ENCODE measurements at regions not wholly inside any gene's neighbourhood (a gene's known extent, or its start where the extent isn't known, plus 50 kb on each side); places are given as distances from the start of the nearest gene placed in this dataset.

DNA sequence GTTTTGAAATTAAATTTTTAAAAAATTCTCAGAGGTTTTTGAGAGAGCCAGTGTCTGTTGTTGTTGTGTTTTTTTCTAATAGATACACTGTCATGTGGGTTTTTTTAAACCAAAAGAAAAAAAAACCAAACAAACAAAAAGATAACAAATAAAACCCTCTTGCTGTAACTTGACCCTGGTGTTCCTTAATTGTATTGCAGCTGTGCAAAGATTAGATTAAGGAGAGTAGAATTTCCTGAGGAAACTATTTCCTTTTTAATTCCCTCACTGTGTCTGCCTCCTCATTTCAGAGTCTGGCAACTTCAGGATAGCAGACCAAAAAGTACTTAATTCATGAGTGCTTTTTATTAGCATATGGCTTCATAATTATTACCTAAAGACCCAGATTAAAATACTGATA, 281.9 kb downstream of the EPM2A start:
- DNase-seq (ENCODE audit: low spot score), result peak; percentile 8

DNA sequence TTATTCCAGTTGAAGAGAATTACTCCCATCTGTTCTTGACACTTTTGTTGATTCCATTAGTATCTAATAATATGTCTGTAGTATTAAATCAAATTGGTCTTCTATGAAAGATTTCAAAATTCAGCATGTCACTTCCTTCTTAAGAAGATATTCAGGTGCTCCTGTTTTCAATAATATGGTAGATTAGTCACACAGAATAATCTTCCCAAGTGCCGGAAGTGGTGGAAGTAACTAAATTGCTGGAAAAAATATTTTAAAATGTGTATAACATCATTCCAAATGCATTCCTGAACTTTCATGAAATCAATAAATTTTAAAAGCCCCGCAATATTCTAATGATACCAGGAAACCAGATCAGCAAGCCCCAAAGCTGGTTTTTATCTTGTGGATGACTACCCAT, 281.3 kb downstream of the EPM2A start:
- DNase-seq (ENCODE audit: low spot score), result no peak

DNA sequence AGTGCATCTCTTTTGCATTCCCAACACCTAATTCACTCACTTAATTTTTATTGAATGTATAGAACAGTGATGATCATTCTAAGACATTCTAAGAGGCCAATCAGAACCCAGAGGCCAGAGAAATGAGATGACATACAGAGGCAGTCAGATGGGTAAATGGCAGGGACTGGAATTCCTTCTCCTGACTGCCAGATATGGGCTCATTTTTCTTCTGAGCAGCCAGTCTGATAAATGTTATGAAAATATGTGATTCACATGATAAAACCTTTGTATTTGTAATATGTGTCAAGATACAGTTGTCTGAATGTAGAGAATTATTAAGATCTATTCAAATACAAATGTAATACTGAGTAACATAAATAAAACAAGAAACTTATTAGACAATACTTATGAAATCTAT, 277.8 kb downstream of the EPM2A start:
- DNase-seq (ENCODE audit: low spot score), result no peak

DNA sequence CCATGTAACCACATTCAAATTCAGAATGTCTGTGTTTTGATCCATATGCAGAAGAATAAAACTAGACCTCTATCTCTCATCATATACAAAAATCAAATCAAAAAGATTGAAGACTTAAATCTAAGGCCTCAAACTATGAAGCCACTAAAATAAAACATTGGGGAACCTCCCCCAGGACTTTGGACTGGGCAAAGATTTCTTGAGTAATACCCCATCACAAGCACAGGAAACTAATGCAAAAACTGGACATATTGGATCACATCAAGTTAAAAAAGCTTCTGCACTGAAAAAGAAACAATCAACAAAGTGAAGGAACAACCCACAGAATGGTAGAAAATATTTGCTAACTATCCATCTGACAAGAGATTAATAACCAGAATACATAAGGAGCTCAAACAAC, 266.8 kb downstream of the EPM2A start:
- no peak for DNase-seq (ENCODE audit: low spot score)

DNA sequence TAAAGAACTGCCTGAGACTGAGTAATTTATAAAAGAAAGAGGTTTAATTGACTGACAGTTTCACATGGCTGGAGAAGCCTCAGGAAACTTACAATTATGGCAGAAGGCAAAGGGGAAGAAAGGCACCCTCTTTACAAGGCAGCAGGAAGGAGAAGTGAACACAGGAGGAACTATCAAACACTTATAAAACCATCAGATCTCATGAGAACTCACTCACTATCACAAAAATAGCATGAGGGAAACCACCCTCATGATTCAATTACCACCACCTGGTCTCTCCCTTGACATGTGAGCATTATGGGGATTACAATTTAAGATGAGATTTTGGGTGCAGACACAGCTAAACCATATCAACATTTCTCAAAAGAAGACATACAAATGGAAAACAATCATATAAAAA, 266.3 kb downstream of the EPM2A start:
- no peak for DNase-seq (ENCODE audit: low spot score)

DNA sequence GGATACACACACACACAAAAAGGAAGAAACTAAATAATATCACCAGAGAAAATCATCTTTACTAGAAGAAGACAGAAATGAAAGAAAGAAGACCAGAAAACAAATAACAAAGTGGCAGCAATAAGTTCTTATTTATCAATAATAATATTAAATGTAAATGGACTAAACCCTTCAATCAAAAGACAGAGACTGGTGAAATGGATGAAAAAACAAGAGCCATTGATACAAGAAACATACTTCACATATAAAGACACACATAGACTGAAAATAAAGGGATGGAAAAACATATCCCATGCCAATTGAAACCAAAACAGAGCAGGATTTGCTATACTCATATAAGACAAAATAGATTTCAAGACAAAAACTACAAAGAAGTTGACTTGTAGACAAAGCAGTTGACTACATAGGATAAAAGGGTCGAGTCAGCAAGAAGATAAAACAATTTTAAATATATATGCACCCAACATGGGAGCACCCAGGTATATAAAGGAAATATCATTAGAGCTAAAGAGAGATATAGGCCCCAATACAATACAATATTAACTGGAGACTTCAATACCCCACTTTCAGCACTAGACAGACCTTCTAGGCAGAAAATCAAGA, 259.4 kb downstream of the EPM2A start:
- DNase-seq (ENCODE audit: low spot score), result no peak

DNA sequence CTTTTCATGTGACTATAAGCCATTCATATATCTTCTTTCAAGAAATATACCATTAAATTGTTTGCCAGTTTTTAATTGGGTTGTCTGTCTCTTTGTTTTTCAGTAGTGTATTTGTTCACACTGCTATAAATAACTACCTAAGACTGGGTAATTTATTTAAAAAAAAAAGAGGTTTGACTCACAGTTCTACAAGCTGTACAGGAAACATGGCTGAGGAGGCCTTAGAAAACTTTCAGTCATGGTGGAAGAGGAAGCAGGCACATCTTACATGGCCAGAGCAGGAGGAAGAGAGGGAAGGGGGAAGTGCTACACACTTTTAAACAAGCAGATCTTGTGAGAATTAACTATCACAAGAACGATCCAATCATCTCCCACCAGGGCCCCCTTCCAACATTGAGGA, 255.3 kb downstream of the EPM2A start:
- DNase-seq (ENCODE audit: low spot score), result no peak

DNA sequence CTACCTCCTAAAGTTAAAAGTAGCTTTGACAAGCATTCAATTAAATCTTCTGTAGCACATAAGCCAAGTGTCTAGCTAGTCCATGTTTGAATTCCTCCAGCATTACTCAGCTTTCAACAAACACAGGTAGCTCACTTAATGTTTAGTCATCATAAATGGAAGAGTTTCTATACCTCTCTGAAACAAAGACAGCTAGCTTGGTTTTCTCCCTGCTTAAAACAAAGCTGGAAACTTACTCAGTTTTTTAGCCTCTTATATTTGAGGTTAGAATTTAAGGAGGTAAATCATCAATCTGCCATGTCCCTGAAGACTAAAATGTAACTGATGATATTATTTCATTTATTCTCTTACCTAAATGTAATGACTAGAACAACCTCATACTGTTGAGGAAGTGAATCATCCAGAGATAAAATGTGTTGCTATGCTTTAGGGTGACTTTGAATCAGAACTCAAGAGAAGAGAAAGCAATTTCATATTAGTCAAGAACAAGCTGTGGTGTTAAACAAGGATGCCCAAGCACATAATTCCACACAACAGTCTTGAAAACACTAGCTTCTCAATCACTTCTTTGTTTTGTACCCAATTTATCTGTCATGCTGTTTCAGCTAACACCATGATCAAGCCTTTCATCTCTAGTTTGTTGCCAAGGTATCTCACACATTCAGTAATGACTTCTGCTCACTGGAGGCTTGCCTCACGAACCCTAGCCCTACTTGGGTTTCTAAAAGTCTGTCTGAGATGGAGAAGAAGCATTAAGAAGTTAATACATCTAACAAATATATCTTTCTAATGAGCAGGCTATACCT, 251.9 kb downstream of the EPM2A start:
- DNase-seq (ENCODE audit: low spot score), result no peak

DNA sequence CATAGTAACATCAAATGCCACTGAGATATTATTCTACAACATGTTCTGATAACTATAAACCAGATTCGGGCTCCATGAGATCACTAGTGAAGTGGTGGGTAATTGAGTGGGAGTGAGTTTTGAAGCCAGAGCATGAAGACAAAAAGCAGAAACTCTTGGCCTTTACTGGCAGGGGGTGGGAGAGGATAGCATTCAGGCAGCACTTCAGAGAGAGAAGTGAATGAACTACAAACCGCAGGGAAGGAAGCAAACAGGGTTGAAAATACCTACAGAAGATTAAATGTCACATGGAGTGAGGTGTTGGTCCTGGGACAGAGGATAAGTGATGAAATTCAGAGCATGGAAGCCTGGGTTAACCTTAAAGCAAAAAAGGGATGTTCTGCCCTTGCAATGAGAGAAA, 250.0 kb downstream of the EPM2A start:
- DNase-seq (ENCODE audit: low spot score), result no peak

DNA sequence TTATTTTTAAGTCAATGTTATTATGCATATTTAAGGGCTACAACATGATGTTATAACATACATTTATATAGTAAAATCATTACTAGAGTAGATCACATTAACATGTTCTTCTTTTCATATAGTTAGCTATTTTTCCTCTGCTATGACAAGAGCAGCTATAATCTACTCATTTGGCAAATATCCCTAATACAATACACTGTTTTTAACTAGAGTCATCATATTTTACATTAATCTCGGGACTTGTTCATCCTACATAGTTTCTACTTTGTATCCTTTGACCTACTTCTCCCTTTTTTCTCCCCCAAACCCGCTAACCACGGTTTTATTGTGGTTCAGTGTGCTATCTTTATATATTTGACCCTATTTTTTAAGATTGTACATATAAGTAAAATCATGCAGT, 249.0 kb downstream of the EPM2A start:
- no peak for DNase-seq (ENCODE audit: low spot score)

DNA sequence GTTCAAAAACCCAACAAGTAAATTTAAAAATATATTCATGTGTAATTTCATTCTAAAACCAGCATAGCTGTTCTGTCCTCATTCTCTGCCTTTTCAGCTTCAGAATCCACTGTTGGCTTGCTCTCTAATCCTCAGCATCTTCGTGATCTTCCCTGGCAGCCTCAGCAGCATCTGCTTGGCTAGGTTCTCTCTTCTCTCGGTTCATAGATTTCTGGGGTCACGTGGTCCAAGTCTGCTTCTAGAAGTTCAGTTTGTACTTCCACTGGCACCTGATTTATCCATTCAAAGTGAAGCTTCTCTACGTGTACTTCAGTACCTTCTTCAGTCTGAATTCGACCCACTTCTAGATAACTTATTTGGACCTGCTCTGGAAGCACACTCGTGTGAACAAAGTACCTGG, 245.7 kb downstream of the EPM2A start:
- no peak for DNase-seq (ENCODE audit: low spot score)

DNA sequence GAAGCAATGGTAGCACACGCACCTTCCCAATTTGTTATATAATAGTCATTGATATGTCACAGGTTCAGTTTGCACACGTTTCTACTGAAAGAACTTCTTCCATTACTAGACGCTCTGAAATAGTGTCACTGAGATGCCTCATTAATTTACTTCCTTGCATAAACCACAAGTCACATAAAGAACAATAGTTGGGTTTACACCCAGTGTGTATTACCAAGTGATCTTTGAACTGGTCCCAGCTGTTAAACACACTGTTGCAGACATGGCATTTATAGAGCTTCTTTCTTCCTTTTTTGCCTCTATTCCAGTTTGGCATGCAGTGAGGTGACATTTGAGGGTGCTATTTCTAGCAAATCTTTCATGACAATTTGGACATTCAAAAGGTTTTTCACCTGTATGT, 245.3 kb downstream of the EPM2A start:
- DNase-seq (ENCODE audit: low spot score), result no peak

DNA sequence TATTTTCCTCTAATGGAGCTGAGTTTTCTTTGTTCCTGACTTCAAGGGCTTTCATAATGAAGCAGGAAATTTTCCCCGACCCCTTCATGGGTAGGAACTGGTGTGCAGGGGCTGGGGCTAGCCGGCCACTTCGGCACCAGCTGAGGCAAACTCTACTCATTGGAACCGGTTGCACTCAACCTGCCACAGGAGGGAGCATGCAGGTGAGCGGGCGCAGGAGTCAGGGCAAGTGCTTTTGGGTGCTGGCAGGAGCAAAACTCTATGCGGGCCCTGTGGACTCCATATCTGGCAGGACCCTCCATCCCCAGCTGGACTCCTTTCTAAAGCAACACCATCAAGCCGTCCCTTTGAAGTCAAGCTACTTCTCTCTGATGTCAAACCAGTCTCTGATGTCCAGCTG, 244.2 kb downstream of the EPM2A start:
- DNase-seq (ENCODE audit: low spot score), result no peak

DNA sequence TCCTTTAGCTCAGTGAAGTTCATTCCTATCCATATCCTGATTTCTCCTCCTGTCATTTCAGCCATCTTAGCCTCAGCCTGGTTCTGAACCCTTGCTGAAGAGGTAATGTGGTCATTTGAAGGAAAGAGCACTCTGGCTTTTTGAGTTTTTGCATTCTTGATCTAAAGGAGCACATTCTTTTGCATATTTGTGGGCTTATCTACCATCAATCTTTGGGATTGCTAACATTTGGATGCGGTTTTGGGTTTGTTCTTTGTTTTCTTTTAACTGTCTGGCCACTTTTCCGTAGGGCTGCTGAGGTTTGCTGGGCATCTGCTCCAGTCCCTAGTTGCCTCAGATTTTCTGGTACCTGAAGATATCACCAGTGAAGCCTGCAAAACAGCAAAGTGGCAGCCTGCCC, 238.3 kb downstream of the EPM2A start:
- no peak for DNase-seq (ENCODE audit: low spot score)

DNA sequence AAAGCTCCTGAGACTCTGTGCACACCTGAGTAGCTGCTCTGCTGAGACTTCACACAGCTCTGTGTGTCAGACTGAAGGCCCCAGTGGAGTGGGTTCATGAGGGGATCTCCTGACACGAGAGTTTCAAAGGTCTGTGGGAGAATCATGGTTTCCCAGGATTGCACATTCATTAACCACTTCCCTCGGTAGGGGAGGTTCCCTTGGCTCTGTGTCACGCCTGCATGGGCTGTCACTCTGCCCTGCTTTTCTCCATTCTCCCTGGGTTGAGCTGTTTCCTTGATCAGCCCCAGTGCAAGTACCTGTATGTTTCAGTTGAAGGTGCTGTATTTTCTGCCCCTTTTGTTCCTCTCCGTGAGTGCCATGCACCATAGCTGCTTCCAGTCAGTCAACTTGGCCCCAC, 236.9 kb downstream of the EPM2A start:
- DNase-seq (ENCODE audit: low spot score), result no peak

DNA sequence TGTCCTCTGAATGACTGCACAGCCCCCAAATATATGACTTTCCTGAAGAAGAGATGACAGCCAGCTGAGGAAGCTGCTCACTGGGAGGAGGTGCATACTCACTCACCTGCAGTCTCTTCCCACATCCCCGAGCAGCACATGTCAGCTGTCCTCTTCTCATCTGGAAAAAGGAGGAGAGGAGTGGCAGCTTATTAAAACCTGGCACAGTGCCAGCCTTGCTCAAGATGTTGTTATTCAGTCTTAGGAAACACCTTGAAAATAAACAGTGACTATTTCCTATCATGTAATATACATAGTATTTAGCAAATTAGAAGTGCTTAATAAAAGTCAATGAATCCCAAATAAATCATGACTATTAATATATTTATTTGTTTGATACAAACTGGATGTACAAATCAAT, 232.9 kb downstream of the EPM2A start:
- DNase-seq (ENCODE audit: low spot score), result peak; percentile 12

DNA sequence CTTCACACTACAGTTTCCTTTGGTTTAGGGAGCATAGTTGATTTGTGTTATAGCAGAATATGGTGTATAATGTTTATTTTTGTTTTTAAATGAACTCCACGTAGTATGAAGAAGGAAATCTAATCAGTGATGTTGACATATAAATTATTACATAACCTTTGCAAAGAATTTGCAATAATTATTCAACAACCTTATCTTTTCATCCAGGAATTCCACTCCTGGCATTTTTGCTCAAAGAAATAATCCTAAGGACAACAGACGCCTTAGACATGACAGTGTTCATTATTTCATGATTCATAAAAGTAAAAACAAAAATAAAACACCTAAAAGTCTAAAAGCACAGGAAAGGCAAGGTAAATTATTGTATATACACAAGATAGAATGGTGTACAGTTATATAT, 229.2 kb downstream of the EPM2A start:
- DNase-seq (ENCODE audit: low spot score), result no peak

DNA sequence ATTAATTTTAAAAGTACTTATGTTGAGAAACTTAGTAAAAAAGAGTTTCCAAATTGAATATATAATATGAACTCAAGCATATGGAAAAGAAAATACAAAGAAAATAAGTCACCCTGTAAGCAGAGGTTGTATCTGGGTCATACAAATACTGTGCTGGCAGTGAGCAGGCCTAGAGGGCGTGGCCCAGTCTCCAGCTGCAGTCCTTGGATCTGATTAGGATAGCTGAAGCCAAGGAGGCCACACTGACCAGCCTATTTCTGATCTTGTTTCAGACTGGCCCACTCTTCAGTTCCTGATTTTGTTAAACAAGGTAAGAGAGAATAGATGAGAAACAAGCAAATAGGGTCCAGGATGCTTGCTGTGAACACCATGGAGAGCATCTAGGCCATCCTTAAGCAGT, 228.8 kb downstream of the EPM2A start:
- DNase-seq (ENCODE audit: low spot score), result peak; percentile 23

DNA sequence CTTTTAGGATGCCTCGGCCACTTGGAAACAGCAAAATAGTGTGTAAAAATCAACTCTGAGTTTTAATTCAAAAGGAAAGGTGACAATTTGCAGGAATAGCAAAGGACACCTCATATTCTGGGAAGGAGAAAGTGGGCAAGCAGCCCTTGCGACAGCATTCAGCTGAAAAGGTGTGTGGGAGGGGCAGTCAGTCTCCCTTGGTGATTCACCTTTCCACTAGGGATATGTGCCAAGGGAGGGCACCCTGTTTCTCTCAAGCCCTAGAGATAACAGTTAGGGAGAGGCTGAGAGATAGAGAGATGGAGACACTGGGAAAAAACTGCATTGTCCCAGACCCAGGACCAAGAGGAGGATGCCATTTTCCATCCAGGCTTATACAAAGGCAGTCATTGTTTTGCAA, 228.1 kb downstream of the EPM2A start:
- no peak for DNase-seq (ENCODE audit: low spot score)

DNA sequence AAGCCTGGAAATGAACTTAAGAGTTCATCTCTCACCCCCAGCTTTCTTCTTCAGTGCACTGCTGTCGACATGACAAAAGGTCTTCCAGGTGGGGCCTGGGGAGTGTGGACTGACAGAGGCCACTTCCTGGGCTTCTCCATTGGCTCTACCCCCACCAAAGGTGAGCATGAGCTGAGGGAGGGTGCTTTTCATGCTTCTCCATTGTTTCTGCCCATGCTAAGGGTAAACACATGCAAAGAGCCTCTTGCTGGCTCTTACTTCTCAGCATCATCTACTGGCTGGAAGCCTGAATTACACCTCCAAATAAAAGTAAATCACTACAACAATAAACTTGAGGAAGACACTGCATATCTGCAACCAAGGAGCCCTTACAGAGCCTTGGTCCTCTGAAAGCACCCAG, 227.2 kb downstream of the EPM2A start:
- DNase-seq (ENCODE audit: low spot score), result no peak

DNA sequence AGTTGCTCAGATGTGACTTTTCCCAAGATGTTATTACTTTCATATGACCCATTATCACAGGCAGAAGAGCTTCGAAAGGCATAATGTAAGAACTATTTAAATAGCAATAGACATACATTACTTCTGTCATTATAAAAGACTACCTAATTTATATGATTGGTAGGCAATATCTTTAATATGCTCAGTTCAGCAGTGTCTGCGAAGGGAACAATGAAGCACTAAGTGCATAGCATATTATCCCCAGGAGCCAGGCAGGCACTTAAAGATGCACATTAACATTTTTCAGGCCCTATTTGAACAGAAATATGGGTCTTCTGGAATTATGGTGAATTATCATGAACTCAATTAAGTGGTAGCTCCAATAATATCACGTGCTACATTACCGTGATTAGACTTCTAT, 217.8 kb downstream of the EPM2A start:
- no peak for DNase-seq (ENCODE audit: low spot score)

DNA sequence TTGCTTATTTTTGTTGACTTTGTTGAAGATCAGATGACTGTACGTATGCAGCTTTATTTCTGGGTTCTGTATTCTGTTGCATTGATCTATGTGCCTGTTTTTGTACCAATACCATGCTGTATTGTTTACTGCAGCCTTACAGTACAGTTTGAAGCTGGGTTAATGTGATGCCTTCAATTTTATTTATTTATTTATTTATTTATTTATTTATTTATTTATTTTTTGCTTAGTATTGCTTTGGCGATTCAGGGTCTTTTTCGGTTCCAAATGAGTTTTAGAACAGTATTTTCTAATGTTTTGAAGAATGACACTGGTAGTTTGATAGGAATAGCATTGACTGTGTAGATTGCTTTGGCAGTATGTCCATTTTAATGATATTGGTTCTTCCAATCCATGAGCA, 210.3 kb downstream of the EPM2A start:
- no peak for DNase-seq (ENCODE audit: low spot score)

DNA sequence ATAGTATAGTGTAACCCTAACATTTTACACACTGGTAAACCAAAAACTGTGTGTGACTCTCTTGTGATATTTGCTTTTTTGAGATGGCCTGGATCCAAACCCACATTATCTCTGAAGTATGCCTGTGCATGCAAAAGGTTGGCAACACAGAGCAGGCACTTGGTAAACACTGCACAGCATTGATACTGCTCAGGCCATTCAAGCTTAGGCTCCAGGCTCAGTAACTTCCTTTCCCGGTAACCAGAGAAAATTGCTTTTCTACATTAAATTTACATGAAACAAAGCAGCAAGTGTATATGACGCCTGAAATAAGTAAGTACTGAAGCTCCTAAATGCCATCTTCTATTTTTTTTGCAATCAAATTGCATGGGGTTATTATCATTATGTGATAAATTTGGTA, 205.7 kb downstream of the EPM2A start:
- DNase-seq (ENCODE audit: low spot score), result no peak

DNA sequence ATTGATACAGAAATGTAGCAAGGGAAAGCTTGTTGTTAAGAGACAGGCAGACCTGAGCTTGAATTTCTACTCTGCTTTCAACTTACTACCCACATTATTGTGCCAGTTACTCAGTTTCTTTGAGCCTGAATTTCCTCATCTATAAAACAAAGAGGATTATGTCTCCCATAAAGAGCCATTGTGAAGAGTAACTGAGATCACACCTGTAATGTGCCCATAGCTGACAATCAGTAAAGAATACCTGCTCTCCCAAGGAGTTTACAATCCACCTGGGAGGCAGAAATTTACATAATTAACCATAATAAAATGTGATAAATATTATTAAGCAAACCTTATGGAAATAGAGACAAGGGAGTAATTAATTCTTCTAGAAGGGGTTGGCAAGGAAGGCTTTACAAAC, 204.9 kb downstream of the EPM2A start:
- no peak for DNase-seq (ENCODE audit: low spot score)
